ENCODE measurements at regions not wholly inside any gene's neighbourhood (a gene's known extent, or its start where the extent isn't known, plus 50 kb on each side); places are given as distances from the start of the nearest gene placed in this dataset.

DNA sequence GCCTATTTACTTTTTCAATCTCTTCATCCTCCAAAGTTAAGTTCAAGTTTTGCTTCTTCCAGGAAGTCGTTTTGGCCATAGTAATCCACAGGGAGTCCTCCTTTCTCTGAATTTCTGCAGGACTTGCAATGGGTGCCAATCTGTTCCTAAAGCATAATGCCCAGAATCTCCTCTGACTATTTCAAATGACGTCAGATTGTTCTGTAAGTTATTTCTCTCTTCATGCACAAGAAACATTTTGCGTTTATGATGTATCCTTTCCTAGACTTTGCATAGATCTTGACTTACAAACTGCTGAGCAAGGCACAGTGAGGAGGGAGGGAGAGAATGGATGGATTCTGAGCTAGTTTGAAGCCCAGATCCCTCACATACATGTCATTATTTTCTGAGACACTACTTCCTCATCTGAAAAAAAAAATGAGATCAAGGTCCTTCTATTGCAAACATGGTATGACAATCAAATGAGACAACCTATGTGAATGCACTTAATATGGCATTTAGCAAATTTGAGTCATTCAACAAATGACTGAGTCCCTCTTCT lies 103.1 kb downstream of the MEX3B start:
- Histone ChIP-seq H4K20me1 (ENCODE audit: insufficient read depth, low read length) (no peaks in the 10 kb centered on the region), H3K27ac (ENCODE audit: low read length) (no peak overlapping the region), H3K27me3 (ENCODE audit: insufficient read depth, low read length, poor library complexity) (peaks cover 2% of the 10 kb centered on the region), H2AFZ (ENCODE audit: low read depth, low read length) (no peak overlapping the region), H3K4me3 (ENCODE audit: low read depth in 1 of 2, low read length in 2 of 2) (no peak overlapping the region), H3K79me2 (ENCODE audit: insufficient read depth, low read length) (no peaks in the 10 kb centered on the region), H3K9ac (ENCODE audit: low read depth, low read length) (no peak overlapping the region), H3K4me2 (ENCODE audit: insufficient read depth, low read length) (no peak overlapping the region), H3K36me3 (ENCODE audit: insufficient read depth, low read length) (no peaks in the 10 kb centered on the region), H3K9me3 (ENCODE audit: insufficient read depth, low read length, severe bottlenecking) (no peaks in the 10 kb centered on the region), H3K4me1 (ENCODE audit: insufficient read depth, low read length) (no peaks in the 10 kb centered on the region)
- no peak for DNase-seq
- TF ChIP-seq, protein P1, sequence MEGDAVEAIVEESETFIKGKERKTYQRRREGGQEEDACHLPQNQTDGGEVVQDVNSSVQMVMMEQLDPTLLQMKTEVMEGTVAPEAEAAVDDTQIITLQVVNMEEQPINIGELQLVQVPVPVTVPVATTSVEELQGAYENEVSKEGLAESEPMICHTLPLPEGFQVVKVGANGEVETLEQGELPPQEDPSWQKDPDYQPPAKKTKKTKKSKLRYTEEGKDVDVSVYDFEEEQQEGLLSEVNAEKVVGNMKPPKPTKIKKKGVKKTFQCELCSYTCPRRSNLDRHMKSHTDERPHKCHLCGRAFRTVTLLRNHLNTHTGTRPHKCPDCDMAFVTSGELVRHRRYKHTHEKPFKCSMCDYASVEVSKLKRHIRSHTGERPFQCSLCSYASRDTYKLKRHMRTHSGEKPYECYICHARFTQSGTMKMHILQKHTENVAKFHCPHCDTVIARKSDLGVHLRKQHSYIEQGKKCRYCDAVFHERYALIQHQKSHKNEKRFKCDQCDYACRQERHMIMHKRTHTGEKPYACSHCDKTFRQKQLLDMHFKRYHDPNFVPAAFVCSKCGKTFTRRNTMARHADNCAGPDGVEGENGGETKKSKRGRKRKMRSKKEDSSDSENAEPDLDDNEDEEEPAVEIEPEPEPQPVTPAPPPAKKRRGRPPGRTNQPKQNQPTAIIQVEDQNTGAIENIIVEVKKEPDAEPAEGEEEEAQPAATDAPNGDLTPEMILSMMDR (IDR thresholded peaks at IDR 0.05; ENCODE audit: borderline replicate concordance, extremely low read depth, low read length, poor library complexity, severe bottlenecking): no peak
- TF ChIP-seq EZH2 (IDR thresholded peaks at IDR 0.05; ENCODE audit: borderline replicate concordance, low read depth, low read length, severe bottlenecking): no peak
- ATAC-seq (ENCODE audit: insufficient read depth, low read depth): no peak

DNA sequence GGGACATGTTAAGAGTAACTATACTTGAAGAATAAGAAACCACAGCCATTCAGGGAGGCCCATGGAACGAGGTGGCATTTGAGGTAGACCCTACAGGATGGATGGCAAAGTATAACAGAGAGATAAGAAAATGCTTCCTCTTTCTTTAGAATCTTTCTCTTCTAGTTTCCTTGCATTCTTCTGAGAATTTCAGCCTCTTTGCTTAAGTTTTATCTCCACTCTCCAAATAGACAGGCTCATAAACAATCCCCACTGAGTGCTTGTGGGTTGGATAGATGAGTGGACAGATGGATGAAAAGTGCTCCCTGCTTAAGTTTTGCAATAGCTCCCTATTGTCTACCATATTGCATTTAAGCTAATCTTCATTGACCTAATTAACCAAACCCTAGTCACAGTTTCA lies 103.7 kb downstream of the MEX3B start:
- Histone ChIP-seq H3K36me3 (ENCODE audit: insufficient read depth, low read length) (no peaks in the 10 kb centered on the region), H3K27me3 (ENCODE audit: insufficient read depth, low read length, poor library complexity) (peaks cover 2% of the 10 kb centered on the region)
- no peak for TF ChIP-seq EZH2 (IDR thresholded peaks at IDR 0.05; ENCODE audit: borderline replicate concordance, low read depth, low read length, severe bottlenecking)
- TF ChIP-seq, protein P1 (IDR thresholded peaks at IDR 0.05; ENCODE audit: borderline replicate concordance, extremely low read depth, low read length, poor library complexity, severe bottlenecking): no peak

DNA sequence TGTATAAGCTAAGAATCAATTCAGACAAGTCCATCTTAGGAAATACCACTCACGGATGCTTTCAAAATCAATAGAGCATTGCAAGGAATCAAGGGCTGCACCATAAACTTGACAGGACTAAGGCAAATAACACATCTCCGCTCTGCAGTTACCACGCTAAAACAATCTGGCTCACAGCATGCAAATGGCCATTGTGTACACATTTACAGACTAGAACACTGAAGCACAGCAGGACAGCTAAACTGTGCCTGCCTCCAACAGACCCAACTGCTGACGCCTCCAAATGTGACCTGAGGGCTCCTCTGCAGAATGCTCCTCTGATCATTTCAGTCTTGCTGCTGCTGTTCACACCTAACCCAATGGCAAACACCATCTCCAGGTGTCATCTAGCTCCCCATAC lies 104.3 kb downstream of the MEX3B start:
- no peaks in the 10 kb centered on the region for H4K20me1 ChIP-seq (ENCODE audit: insufficient read depth, low read length)
- TF ChIP-seq EZH2 (IDR thresholded peaks at IDR 0.05; ENCODE audit: borderline replicate concordance, low read depth, low read length, severe bottlenecking): no peak
- TF ChIP-seq, protein P1 (IDR thresholded peaks at IDR 0.05; ENCODE audit: borderline replicate concordance, extremely low read depth, low read length, poor library complexity, severe bottlenecking): no peak
- H3K4me2 ChIP-seq (ENCODE audit: insufficient read depth, low read length): no peak overlapping the region
- H2AFZ ChIP-seq (ENCODE audit: low read depth, low read length): no peak overlapping the region
- H3K9me3 ChIP-seq (ENCODE audit: insufficient read depth, low read length, severe bottlenecking): no peaks in the 10 kb centered on the region
- no peak overlapping the region for H3K27ac ChIP-seq (ENCODE audit: low read length)
- no peak for ATAC-seq (ENCODE audit: insufficient read depth, low read depth)
- peaks cover 2% of the 10 kb centered on the region for H3K27me3 ChIP-seq (ENCODE audit: insufficient read depth, low read length, poor library complexity)
- no peak overlapping the region for H3K4me3 ChIP-seq (ENCODE audit: low read depth in 1 of 2, low read length in 2 of 2)
- no peak for DNase-seq
- no peaks in the 10 kb centered on the region for H3K4me1 ChIP-seq (ENCODE audit: insufficient read depth, low read length)
- no peaks in the 10 kb centered on the region for H3K79me2 ChIP-seq (ENCODE audit: insufficient read depth, low read length)
- no peak overlapping the region for H3K9ac ChIP-seq (ENCODE audit: low read depth, low read length)
- no peaks in the 10 kb centered on the region for H3K36me3 ChIP-seq (ENCODE audit: insufficient read depth, low read length)

More for the DNA sequence above, 103.7 kb downstream of the MEX3B start:
- H2AFZ ChIP-seq (ENCODE audit: low read depth, low read length): no peak overlapping the region
- no peak for ATAC-seq (ENCODE audit: insufficient read depth, low read depth)
- H3K4me2 ChIP-seq (ENCODE audit: insufficient read depth, low read length): no peak overlapping the region
- H4K20me1 ChIP-seq (ENCODE audit: insufficient read depth, low read length): no peaks in the 10 kb centered on the region
- H3K79me2 ChIP-seq (ENCODE audit: insufficient read depth, low read length): no peaks in the 10 kb centered on the region
- no peak overlapping the region for H3K27ac ChIP-seq (ENCODE audit: low read length)
- no peak for DNase-seq
- no peaks in the 10 kb centered on the region for H3K9me3 ChIP-seq (ENCODE audit: insufficient read depth, low read length, severe bottlenecking)
- H3K9ac ChIP-seq (ENCODE audit: low read depth, low read length): no peak overlapping the region
- H3K4me3 ChIP-seq (ENCODE audit: low read depth in 1 of 2, low read length in 2 of 2): no peak overlapping the region
- no peaks in the 10 kb centered on the region for H3K4me1 ChIP-seq (ENCODE audit: insufficient read depth, low read length)

All from DND-41 (cell line).